ENCODE measurements at regions not wholly inside any gene's neighbourhood (a gene's known extent, or its start where the extent isn't known, plus 50 kb on each side); places are given as distances from the start of the nearest gene placed in this dataset.

DNA sequence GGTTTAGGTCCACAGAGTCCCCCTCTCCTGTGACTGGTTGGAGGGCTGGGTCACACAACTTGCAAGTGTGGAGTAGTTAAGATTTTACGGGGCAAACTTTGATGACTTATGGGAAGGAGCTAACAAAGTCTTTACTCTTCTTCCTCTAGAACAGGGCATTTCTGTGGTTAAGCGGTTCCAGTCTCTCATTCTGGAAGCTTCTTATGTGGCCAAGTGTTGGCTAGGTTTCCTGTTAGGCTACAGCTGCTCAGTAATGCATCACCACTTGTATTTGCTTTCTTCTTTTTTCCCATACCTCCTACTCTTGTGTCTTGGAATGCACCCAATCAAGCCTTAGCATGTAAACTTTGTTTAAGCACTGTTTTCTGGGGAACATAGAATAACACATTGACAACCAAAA lies 100.6 kb upstream of the PLAAT1 start:
- no peak for TF ChIP-seq POLR2A (IDR thresholded peaks at IDR 0.05; ENCODE audit: low read depth)
- TF ChIP-seq, protein P1, sequence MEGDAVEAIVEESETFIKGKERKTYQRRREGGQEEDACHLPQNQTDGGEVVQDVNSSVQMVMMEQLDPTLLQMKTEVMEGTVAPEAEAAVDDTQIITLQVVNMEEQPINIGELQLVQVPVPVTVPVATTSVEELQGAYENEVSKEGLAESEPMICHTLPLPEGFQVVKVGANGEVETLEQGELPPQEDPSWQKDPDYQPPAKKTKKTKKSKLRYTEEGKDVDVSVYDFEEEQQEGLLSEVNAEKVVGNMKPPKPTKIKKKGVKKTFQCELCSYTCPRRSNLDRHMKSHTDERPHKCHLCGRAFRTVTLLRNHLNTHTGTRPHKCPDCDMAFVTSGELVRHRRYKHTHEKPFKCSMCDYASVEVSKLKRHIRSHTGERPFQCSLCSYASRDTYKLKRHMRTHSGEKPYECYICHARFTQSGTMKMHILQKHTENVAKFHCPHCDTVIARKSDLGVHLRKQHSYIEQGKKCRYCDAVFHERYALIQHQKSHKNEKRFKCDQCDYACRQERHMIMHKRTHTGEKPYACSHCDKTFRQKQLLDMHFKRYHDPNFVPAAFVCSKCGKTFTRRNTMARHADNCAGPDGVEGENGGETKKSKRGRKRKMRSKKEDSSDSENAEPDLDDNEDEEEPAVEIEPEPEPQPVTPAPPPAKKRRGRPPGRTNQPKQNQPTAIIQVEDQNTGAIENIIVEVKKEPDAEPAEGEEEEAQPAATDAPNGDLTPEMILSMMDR (IDR thresholded peaks at IDR 0.05): no peak
